Chondrocyte (in vitro differentiated cells): ENCODE measurements at regions not wholly inside any gene's neighbourhood (a gene's known extent, or its start where the extent isn't known, plus 50 kb on each side); places are given as distances from the start of the nearest gene placed in this dataset.

Experiments
- DNase-seq: peaks from one replicate; pipeline ENCODE4 v3.0.0; 2021; ENCODE audit warnings: mixed read lengths, low spot score
- H3K27ac Mint-ChIP-seq: one replicate; pipeline ENCODE4 v1.8.0; 2021; ENCODE audit warnings: mild to moderate bottlenecking, moderate library complexity, mixed read lengths; ENCODE audit not compliant: unreplicated experiment
- H3K27me3 Mint-ChIP-seq: 2 replicates; pipeline ENCODE4 v1.8.0; 2021; ENCODE audit warnings: low read depth, mixed read lengths
- H3K36me3 Mint-ChIP-seq: 2 replicates; pipeline ENCODE4 v1.8.0; 2021; ENCODE audit warnings: low read depth, mixed read lengths
- H3K4me1 Mint-ChIP-seq: 2 replicates; pipeline ENCODE4 v1.8.0; 2021; ENCODE audit warnings: low read depth, mild to moderate bottlenecking, mixed read lengths
- H3K4me3 Mint-ChIP-seq: one replicate; pipeline ENCODE4 v1.8.0; 2021; ENCODE audit warnings: mild to moderate bottlenecking, moderate library complexity, mixed read lengths; ENCODE audit not compliant: unreplicated experiment
- H3K9me3 Mint-ChIP-seq: 2 replicates; pipeline ENCODE4 v1.8.0; 2021; ENCODE audit warnings: low read depth, mixed read lengths
- TF ChIP-seq, protein P1 (sequence below): fragments of 200-600 bp; sonication (generic); IDR thresholded peaks from 2 replicates; pipeline ENCODE4 v1.5.0; 2021; ENCODE audit warnings: antibody characterized with exemption, mild to moderate bottlenecking, moderate library complexity

DNA sequence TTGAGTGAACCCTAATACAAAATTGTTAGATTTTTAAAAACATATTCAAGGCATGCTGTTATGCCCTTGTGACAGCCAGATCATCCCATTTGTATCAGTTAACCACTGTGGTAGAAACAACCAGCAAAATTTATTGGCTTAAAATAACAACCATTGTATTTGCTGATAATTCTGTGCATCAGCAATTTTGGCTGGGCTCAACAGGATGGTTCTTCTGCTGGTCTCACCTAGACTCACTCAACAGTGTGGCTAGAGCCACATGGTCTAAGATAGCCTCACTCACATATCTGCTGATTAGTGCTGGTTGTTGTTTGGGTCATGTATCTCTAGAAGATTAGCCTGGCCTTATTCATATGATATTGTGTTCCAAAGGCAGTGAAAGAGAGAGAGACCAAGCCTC is 160.1 kb upstream of the GATA6 start:
- H3K27ac Mint-ChIP-seq = no peak overlapping the region
- TF ChIP-seq, protein P1, sequence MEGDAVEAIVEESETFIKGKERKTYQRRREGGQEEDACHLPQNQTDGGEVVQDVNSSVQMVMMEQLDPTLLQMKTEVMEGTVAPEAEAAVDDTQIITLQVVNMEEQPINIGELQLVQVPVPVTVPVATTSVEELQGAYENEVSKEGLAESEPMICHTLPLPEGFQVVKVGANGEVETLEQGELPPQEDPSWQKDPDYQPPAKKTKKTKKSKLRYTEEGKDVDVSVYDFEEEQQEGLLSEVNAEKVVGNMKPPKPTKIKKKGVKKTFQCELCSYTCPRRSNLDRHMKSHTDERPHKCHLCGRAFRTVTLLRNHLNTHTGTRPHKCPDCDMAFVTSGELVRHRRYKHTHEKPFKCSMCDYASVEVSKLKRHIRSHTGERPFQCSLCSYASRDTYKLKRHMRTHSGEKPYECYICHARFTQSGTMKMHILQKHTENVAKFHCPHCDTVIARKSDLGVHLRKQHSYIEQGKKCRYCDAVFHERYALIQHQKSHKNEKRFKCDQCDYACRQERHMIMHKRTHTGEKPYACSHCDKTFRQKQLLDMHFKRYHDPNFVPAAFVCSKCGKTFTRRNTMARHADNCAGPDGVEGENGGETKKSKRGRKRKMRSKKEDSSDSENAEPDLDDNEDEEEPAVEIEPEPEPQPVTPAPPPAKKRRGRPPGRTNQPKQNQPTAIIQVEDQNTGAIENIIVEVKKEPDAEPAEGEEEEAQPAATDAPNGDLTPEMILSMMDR = no peak
- no peak for DNase-seq
- H3K9me3 Mint-ChIP-seq = peaks cover 23% of the 10 kb centered on the region
- peaks cover 3% of the 10 kb centered on the region for H3K36me3 Mint-ChIP-seq
- H3K4me3 Mint-ChIP-seq = no peak overlapping the region
- H3K27me3 Mint-ChIP-seq = peaks cover 5% of the 10 kb centered on the region
- H3K4me1 Mint-ChIP-seq = no peaks in the 10 kb centered on the region

DNA sequence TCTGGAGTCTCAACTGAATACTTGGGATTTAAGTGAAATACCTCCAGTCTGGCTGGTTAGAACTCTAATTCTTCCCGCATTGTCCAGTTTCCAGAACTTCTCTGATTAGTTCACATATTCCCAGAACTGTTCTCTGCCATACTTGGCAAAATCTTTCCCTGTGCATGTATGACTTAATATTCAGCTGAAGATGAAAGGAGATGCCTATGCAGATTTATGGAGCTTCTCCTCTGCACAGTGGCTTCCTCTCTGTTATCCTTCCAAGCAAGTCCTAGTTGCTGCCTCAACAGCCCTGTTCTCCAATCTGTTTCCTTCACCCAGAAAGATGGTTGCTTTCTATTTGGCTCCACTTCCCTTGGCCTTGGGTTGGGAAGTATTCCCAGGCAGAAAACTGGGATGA is 155.4 kb upstream of the GATA6 start:
- Mint-ChIP-seq H3K36me3 (peaks cover 4% of the 10 kb centered on the region), H3K9me3 (peaks cover 23% of the 10 kb centered on the region), H3K4me1 (no peaks in the 10 kb centered on the region), H3K27me3 (peaks cover 5% of the 10 kb centered on the region), H3K4me3 (no peak overlapping the region), H3K27ac (no peak overlapping the region)
- TF ChIP-seq, protein P1 = no peak
- no peak for DNase-seq

DNA sequence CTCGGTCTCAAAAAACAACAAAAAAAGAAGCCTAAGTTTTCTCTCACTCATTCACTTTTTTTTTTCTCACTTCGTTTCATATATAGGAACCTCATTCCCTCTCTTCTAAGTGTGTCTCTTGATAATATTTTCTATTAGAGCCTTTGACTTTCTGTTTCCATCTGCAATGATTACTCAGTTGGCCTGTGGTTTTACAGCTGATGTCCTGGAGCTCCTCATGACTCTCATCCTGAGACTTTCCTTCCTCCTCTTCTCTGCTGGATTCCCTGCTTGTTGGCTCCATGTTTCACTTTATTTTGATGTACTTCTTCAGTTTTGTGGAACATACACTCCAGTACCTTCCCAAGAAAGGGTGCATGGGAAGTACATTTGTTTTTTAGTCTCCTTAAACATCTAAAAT is 154.2 kb upstream of the GATA6 start:
- Mint-ChIP-seq H3K4me3 (no peak overlapping the region), H3K27ac (no peak overlapping the region), H3K4me1 (no peaks in the 10 kb centered on the region), H3K9me3 (peaks cover 17% of the 10 kb centered on the region), H3K36me3 (peaks cover 4% of the 10 kb centered on the region), H3K27me3 (peaks cover 5% of the 10 kb centered on the region)
- DNase-seq = no peak
- TF ChIP-seq, protein P1 = no peak

DNA sequence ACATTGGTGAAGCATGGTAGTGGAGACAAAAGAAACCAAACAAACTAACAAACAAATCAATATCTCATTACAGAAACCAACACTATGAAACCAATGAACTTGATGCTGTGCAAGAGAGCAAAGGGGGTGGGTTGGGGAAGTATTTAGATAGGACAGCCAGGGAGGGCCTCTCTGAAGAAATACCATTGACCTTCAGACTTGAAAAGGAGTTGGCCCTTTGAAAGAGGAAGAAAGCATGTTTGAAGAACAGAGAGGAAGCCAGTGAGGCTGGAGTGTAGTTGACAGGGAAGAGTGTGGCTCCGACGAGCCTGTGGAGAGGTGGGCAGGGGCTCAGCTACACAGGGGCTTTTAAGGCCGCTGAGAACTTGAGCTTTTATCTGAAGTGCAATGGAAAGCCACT is 151.0 kb upstream of the GATA6 start:
- TF ChIP-seq, protein P1 = no peak
- H3K27ac Mint-ChIP-seq = no peak overlapping the region
- peaks cover 5% of the 10 kb centered on the region for H3K27me3 Mint-ChIP-seq
- H3K9me3 Mint-ChIP-seq = peaks cover 8% of the 10 kb centered on the region
- H3K4me3 Mint-ChIP-seq = no peak overlapping the region
- no peak for DNase-seq
- no peaks in the 10 kb centered on the region for H3K4me1 Mint-ChIP-seq
- peaks cover 3% of the 10 kb centered on the region for H3K36me3 Mint-ChIP-seq

DNA sequence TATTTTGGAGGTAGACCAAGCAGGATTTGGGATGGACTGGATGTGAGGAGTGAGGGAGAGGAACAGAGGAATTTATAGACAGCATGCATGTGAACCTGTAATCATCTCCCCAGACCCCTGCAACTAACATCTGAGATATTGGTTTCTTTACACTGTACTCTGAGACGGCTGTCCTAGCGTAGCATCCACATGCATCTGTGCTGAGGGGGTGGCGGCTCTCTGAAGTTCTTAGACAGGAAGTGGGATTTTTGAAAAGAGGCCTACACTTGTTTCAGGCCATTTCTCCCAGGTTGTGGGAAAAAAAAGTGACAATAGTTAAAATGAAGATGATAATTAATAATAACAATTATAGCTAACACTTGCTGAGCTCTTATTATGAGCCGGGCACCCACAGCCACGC is 150.2 kb upstream of the GATA6 start:
- Mint-ChIP-seq H3K36me3 (peaks cover 1% of the 10 kb centered on the region), H3K4me1 (no peaks in the 10 kb centered on the region), H3K27ac (no peak overlapping the region), H3K9me3 (no peaks in the 10 kb centered on the region), H3K4me3 (no peak overlapping the region), H3K27me3 (peaks cover under 1% of the 10 kb centered on the region)
- TF ChIP-seq, protein P1 = no peak
- DNase-seq = no peak
